Panc1 (cell line): ENCODE measurements at regions not wholly inside any gene's neighbourhood (a gene's known extent, or its start where the extent isn't known, plus 50 kb on each side); places are given as distances from the start of the nearest gene placed in this dataset.

Source experiments
- ATAC-seq: fragments of 200-7000 bp; cut with Tn5 transposase; 2 replicates; pipeline ENCODE4 v1.9.1; 2020; ENCODE audit warnings: mild to moderate bottlenecking, moderate library complexity
- BruUV-seq: library from RNA; stranded (reverse); fragments of 400-500 nt; replicated peaks from 2 replicates; lab custom pipeline; 2021; lab: Mats Ljungman, UMichigan
- CTCF ChIA-PET: fragments of 300-600 bp; sonication (Branson Sonifier 250); formaldehyde crosslinking; loops from one replicate; lab custom pipeline; 2022; ENCODE audit warnings: antibody characterized with exemption; lab: Charles Lee
- POLR2A ChIA-PET: fragments of 300-600 bp; sonication (Branson Sonifier 250); formaldehyde crosslinking; loops from one replicate; lab custom pipeline; 2022; ENCODE audit warnings: antibody characterized with exemption; lab: Charles Lee
- DNase-seq: peaks from one replicate; pipeline ENCODE4 v3.0.0-alpha.2; 2010; ENCODE audit warnings: low read depth, low spot score
- H3K27ac ChIP-seq: 2 replicates; pipeline ENCODE4 v1.5.1; 2011; ENCODE audit warnings: mild to moderate bottlenecking, low read length, inconsistent platforms
- H3K27me3 ChIP-seq: fragments of 200-500 bp; sonication (Bioruptor generic); 2 replicates; pipeline ENCODE4 v1.6.0; 2014; ENCODE audit warnings: low read length, inconsistent platforms; ENCODE audit not compliant: control insufficient read depth, insufficient read depth
- H3K36me3 ChIP-seq: fragments of 200-500 bp; sonication (Bioruptor generic); 2 replicates; pipeline ENCODE4 v1.5.1; 2014; ENCODE audit warnings: inconsistent platforms, mild to moderate bottlenecking, low read length, moderate library complexity; ENCODE audit not compliant: control insufficient read depth, insufficient read depth
- H3K4me1 ChIP-seq: 2 replicates; pipeline ENCODE4 v1.5.1; 2011; ENCODE audit warnings: inconsistent platforms, mild to moderate bottlenecking, low read length, moderate library complexity; ENCODE audit not compliant: control insufficient read depth, insufficient read depth
- H3K4me3 ChIP-seq, 2 experiments: 2 replicates each; pipeline ENCODE4 v1.5.1; 2011 to 2012; ENCODE audit warnings: low read depth in 2 of 2, low read length in 2 of 2, mild to moderate bottlenecking in 2 of 2, inconsistent platforms in 1 of 2, moderate library complexity in 1 of 2
- H3K9me3 ChIP-seq: fragments of 200-500 bp; sonication (Bioruptor generic); 2 replicates; pipeline ENCODE4 v1.5.1; 2014; ENCODE audit warnings: low read depth, mild to moderate bottlenecking, inconsistent platforms, low read length, moderate library complexity; ENCODE audit not compliant: control insufficient read depth, insufficient read depth
- POLR2AphosphoS5 ChIP-seq: IDR thresholded peaks from 2 replicates; pipeline ENCODE4 v1.6.1; 2012; ENCODE audit warnings: mild to moderate bottlenecking, low read depth, low read length, moderate library complexity
- REST ChIP-seq, 2 experiments: IDR thresholded peaks; 2 replicates each; pipeline ENCODE4 v1.6.1; 2011 to 2012; ENCODE audit warnings: low read depth in 2 of 2, control low read depth in 1 of 2, low read length in 1 of 2, mild to moderate bottlenecking in 1 of 2, moderate library complexity in 1 of 2; ENCODE audit not compliant: insufficient read depth in 1 of 2
- SIN3A ChIP-seq: IDR thresholded peaks from 2 replicates; pipeline ENCODE4 v1.6.1; 2012; ENCODE audit warnings: low read depth, mild to moderate bottlenecking, low read length, moderate library complexity, borderline replicate concordance; ENCODE audit not compliant: insufficient read depth
- TCF7L2 ChIP-seq: IDR thresholded peaks from 2 replicates; pipeline ENCODE4 v1.6.1; 2011; ENCODE audit warnings: mild to moderate bottlenecking, low read depth, low read length, inconsistent platforms
- in situ Hi-C: cut with HindIII; loops from 2 replicates; pipeline ENCODE4 v1.10.0; 2016; ENCODE audit warnings: low sequenced_read_pairs, low pct_unique_long_range_greater_than_20kb
- intact Hi-C: fragments of 100-400 bp; cut with micrococcal nuclease; formaldehyde crosslinking; loops from one replicate; pipeline ENCODE4 v1.10.0; 2022; ENCODE audit not compliant: unreplicated experiment
- TF ChIP-seq, protein P1 (sequence below): fragments of 450-650 bp; IDR thresholded peaks from 2 replicates; pipeline ENCODE4 v1.5.1; 2017; ENCODE audit warnings: mild to moderate bottlenecking

DNA sequence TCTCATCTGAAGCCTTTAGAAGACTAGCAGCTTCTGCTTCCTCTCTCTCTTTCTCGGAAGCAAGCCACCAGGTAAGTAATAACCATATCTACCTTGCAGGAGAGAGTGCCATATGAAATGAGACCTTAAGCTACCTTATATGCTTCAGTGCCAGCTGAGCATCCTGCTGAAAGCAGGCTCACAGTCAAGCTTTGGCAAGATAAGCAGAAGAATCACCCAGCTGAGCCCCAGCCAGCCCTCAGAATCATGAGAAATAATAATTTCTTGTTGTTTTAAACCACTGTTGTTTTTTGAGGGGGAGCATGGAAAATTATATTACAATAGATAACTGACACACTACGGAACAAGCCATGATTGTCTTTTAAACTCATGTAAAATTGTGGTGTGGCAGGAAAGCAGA lies 514.4 kb downstream of the MBD2 start:
- H3K9me3 ChIP-seq, result no peaks in the 10 kb centered on the region
- ChIA-PET POLR2A (no interaction called here), CTCF (no interaction called here)
- H3K27me3 ChIP-seq, result no peaks in the 10 kb centered on the region
- intact Hi-C loops (no loop called here), in situ Hi-C loops (no loop called here)
- H3K4me3 ChIP-seq, result no peak overlapping the region
- no peak for TF ChIP-seq REST (IDR thresholded peaks at IDR 0.05; ENCODE audit: insufficient read depth in 1 of 2, low read depth in 2 of 2, low read length in 1 of 2)
- TF ChIP-seq, protein P1, sequence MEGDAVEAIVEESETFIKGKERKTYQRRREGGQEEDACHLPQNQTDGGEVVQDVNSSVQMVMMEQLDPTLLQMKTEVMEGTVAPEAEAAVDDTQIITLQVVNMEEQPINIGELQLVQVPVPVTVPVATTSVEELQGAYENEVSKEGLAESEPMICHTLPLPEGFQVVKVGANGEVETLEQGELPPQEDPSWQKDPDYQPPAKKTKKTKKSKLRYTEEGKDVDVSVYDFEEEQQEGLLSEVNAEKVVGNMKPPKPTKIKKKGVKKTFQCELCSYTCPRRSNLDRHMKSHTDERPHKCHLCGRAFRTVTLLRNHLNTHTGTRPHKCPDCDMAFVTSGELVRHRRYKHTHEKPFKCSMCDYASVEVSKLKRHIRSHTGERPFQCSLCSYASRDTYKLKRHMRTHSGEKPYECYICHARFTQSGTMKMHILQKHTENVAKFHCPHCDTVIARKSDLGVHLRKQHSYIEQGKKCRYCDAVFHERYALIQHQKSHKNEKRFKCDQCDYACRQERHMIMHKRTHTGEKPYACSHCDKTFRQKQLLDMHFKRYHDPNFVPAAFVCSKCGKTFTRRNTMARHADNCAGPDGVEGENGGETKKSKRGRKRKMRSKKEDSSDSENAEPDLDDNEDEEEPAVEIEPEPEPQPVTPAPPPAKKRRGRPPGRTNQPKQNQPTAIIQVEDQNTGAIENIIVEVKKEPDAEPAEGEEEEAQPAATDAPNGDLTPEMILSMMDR, result no peak
- TF ChIP-seq TCF7L2, result no peak
- TF ChIP-seq POLR2AphosphoS5, result no peak
- TF ChIP-seq SIN3A, result no peak
- no peak for ATAC-seq
- H3K36me3 ChIP-seq, result no peaks in the 10 kb centered on the region
- BruUV-seq, result no TSS peak
- no peaks in the 10 kb centered on the region for H3K4me1 ChIP-seq
- no peak overlapping the region for H3K27ac ChIP-seq
- DNase-seq, result no peak

GRCh38 chr18:53702480-53702879 lies 522.0 kb downstream of the MBD2 start:
- in situ Hi-C loops, result no loop called here
- Histone ChIP-seq H3K9me3 (no peaks in the 10 kb centered on the region), H3K27ac (no peak overlapping the region), H3K27me3 (no peaks in the 10 kb centered on the region), H3K4me1 (no peaks in the 10 kb centered on the region), H3K36me3 (no peaks in the 10 kb centered on the region), H3K4me3 (no peak overlapping the region)
- BruUV-seq, result no TSS peak
- ChIA-PET CTCF (no interaction called here), POLR2A (no interaction called here)
- TF ChIP-seq POLR2AphosphoS5, result no peak
- TF ChIP-seq SIN3A, result no peak
- no peak for TF ChIP-seq TCF7L2
- TF ChIP-seq, protein P1, result no peak
- TF ChIP-seq REST (IDR thresholded peaks at IDR 0.05; ENCODE audit: insufficient read depth in 1 of 2, low read depth in 2 of 2, low read length in 1 of 2), result no peak
- intact Hi-C loops, result no loop called here
- DNase-seq (no peak), ATAC-seq (no peak)
